HepG2 (cell line): ENCODE measurements at regions not wholly inside any gene's neighbourhood (a gene's known extent, or its start where the extent isn't known, plus 50 kb on each side); places are given as distances from the start of the nearest gene placed in this dataset.
A peak's percentile ranks its signal among the peaks of the same experiment; 100 is the strongest.

Source experiments
- ATF3 ChIP-seq: sonication (generic); formaldehyde crosslinking; IDR thresholded peaks from 2 replicates; pipeline ENCODE4 v1.4.0; 2020; ENCODE audit warnings: missing genetic modification reagents
- ATF7 ChIP-seq, 2 experiments: fragments of 450-650 bp in 1 of 2; sonication (generic) in 1 of 2; formaldehyde crosslinking in 1 of 2; IDR thresholded peaks; 2 replicates each; pipeline versions ENCODE4 v1.4.0 to v1.6.1; 2016 to 2020; ENCODE audit warnings: antibody characterized with exemption in 1 of 2, mild to moderate bottlenecking in 1 of 2, missing genetic modification reagents in 1 of 2
- CHCHD3 ChIP-seq: sonication (generic); formaldehyde crosslinking; IDR thresholded peaks from 2 replicates; pipeline ENCODE4 v1.8.0; 2022; ENCODE audit warnings: mild to moderate bottlenecking, missing genetic modification reagents, moderate library complexity
- GPN1 ChIP-seq: sonication (generic); formaldehyde crosslinking; IDR thresholded peaks from 2 replicates; pipeline ENCODE4 v1.5.1; 2020; ENCODE audit warnings: missing genetic modification reagents, borderline replicate concordance
- GZF1 ChIP-seq: sonication (generic); formaldehyde crosslinking; IDR thresholded peaks from 2 replicates; pipeline ENCODE4 v1.5.1; 2020; ENCODE audit warnings: mild to moderate bottlenecking, missing genetic modification reagents
- HOXA3 ChIP-seq: sonication (generic); formaldehyde crosslinking; IDR thresholded peaks from 2 replicates; pipeline ENCODE4 v1.5.0; 2020; ENCODE audit warnings: missing genetic modification reagents
- RXRB ChIP-seq: IDR thresholded peaks from 2 replicates; pipeline ENCODE4 v1.6.1; 2016; ENCODE audit warnings: borderline replicate concordance, missing genetic modification reagents, missing compliant biosample characterization
- STAT5B ChIP-seq: sonication (generic); formaldehyde crosslinking; IDR thresholded peaks from 2 replicates; pipeline ENCODE4 v1.4.0; 2020; ENCODE audit warnings: missing genetic modification reagents
- THYN1 ChIP-seq: sonication (generic); formaldehyde crosslinking; IDR thresholded peaks from 2 replicates; pipeline ENCODE4 v1.8.1; 2023; ENCODE audit warnings: low read depth, mild to moderate bottlenecking, moderate library complexity, missing genetic modification reagents, borderline replicate concordance
- ZFP90 ChIP-seq: sonication (generic); formaldehyde crosslinking; IDR thresholded peaks from 2 replicates; pipeline ENCODE4 v1.8.0; 2022; ENCODE audit warnings: missing genetic modification reagents, mild to moderate bottlenecking, inconsistent platforms, borderline replicate concordance
- ZNF737 ChIP-seq: sonication (generic); formaldehyde crosslinking; IDR thresholded peaks from 2 replicates; pipeline ENCODE4 v1.5.0; 2020; ENCODE audit warnings: missing genetic modification reagents, mild to moderate bottlenecking, borderline replicate concordance
- TF ChIP-seq, protein P1 (sequence below): conservative IDR thresholded peaks from 2 replicates; pipeline ENCODE4 v1.6.1; 2018; ENCODE audit warnings: missing genetic modification reagents
- TF ChIP-seq, protein P2 (sequence below): IDR thresholded peaks from 2 replicates; pipeline ENCODE4 v1.6.1; 2016
- TF ChIP-seq, protein P3 (sequence below): IDR thresholded peaks from 2 replicates; pipeline ENCODE4 v1.6.1; 2016; ENCODE audit warnings: mild to moderate bottlenecking
- TF ChIP-seq, protein P4 (sequence below): sonication (generic); formaldehyde crosslinking; IDR thresholded peaks from 2 replicates; pipeline ENCODE4 v1.4.0; 2020; ENCODE audit warnings: missing genetic modification reagents
- TF ChIP-seq, protein P5 (sequence below): sonication (generic); formaldehyde crosslinking; IDR thresholded peaks from 2 replicates; pipeline ENCODE4 v1.4.0; 2020; ENCODE audit warnings: missing genetic modification reagents

DNA sequence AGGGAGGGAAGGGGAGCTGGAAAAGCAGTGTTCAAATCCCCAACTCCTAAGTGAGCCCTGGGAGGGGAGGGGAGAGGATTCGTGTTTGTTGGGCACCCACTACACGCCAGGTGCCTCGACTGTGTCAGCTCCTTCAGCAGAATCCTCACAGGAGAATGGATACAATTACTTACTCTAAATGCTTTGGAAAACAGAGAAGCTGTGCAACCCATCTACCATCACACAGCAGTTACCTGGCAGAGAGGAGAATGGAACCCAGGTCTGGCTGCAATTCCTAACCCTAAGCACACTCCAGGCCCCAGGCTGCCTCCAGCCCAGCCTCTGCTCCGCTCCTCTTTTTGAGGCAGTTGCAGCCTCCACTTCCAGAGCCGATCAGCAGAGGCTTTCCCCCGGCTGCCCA is 86.4 kb upstream of the PTPN1 start (continued):
- TF ChIP-seq, protein P1, sequence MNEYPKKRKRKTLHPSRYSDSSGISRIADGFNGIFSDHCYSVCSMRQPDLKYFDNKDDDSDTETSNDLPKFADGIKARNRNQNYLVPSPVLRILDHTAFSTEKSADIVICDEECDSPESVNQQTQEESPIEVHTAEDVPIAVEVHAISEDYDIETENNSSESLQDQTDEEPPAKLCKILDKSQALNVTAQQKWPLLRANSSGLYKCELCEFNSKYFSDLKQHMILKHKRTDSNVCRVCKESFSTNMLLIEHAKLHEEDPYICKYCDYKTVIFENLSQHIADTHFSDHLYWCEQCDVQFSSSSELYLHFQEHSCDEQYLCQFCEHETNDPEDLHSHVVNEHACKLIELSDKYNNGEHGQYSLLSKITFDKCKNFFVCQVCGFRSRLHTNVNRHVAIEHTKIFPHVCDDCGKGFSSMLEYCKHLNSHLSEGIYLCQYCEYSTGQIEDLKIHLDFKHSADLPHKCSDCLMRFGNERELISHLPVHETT (CRISPR knock-in tag): no peak
- TF ChIP-seq GPN1 (CRISPR knock-in tag) (no peak), ATF7 (IDR thresholded peaks at IDR 0.05) (no peak), ATF7 (CRISPR knock-in tag; IDR thresholded peaks at IDR 0.05) (no peak), HOXA3 (CRISPR knock-in tag) (no peak), ZNF737 (CRISPR knock-in tag) (no peak), RXRB (CRISPR knock-in tag) (no peak), STAT5B (no peak), ATF3 (no peak), GZF1 (no peak), CHCHD3 (CRISPR knock-in tag) (no peak), THYN1 (CRISPR knock-in tag) (no peak), ZFP90 (CRISPR knock-in tag) (no peak)
- TF ChIP-seq, protein P2, sequence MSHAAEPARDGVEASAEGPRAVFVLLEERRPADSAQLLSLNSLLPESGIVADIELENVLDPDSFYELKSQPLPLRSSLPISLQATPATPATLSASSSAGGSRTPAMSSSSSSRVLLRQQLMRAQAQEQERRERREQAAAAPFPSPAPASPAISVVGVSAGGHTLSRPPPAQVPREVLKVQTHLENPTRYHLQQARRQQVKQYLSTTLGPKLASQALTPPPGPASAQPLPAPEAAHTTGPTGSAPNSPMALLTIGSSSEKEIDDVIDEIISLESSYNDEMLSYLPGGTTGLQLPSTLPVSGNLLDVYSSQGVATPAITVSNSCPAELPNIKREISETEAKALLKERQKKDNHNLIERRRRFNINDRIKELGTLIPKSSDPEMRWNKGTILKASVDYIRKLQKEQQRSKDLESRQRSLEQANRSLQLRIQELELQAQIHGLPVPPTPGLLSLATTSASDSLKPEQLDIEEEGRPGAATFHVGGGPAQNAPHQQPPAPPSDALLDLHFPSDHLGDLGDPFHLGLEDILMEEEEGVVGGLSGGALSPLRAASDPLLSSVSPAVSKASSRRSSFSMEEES (CRISPR knock-in tag): no peak
- TF ChIP-seq, protein P3, sequence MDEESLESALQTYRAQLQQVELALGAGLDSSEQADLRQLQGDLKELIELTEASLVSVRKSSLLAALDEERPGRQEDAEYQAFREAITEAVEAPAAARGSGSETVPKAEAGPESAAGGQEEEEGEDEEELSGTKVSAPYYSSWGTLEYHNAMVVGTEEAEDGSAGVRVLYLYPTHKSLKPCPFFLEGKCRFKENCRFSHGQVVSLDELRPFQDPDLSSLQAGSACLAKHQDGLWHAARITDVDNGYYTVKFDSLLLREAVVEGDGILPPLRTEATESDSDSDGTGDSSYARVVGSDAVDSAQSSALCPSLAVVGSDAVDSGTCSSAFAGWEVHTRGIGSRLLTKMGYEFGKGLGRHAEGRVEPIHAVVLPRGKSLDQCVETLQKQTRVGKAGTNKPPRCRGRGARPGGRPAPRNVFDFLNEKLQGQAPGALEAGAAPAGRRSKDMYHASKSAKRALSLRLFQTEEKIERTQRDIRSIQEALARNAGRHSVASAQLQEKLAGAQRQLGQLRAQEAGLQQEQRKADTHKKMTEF: no peak
- TF ChIP-seq, protein P4, sequence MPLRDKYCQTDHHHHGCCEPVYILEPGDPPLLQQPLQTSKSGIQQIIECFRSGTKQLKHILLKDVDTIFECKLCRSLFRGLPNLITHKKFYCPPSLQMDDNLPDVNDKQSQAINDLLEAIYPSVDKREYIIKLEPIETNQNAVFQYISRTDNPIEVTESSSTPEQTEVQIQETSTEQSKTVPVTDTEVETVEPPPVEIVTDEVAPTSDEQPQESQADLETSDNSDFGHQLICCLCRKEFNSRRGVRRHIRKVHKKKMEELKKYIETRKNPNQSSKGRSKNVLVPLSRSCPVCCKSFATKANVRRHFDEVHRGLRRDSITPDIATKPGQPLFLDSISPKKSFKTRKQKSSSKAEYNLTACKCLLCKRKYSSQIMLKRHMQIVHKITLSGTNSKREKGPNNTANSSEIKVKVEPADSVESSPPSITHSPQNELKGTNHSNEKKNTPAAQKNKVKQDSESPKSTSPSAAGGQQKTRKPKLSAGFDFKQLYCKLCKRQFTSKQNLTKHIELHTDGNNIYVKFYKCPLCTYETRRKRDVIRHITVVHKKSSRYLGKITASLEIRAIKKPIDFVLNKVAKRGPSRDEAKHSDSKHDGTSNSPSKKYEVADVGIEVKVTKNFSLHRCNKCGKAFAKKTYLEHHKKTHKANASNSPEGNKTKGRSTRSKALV (CRISPR knock-in tag): 0 out of 2 replicates have a peak, but pooled peaks have one; percentile 20
- TF ChIP-seq, protein P5, sequence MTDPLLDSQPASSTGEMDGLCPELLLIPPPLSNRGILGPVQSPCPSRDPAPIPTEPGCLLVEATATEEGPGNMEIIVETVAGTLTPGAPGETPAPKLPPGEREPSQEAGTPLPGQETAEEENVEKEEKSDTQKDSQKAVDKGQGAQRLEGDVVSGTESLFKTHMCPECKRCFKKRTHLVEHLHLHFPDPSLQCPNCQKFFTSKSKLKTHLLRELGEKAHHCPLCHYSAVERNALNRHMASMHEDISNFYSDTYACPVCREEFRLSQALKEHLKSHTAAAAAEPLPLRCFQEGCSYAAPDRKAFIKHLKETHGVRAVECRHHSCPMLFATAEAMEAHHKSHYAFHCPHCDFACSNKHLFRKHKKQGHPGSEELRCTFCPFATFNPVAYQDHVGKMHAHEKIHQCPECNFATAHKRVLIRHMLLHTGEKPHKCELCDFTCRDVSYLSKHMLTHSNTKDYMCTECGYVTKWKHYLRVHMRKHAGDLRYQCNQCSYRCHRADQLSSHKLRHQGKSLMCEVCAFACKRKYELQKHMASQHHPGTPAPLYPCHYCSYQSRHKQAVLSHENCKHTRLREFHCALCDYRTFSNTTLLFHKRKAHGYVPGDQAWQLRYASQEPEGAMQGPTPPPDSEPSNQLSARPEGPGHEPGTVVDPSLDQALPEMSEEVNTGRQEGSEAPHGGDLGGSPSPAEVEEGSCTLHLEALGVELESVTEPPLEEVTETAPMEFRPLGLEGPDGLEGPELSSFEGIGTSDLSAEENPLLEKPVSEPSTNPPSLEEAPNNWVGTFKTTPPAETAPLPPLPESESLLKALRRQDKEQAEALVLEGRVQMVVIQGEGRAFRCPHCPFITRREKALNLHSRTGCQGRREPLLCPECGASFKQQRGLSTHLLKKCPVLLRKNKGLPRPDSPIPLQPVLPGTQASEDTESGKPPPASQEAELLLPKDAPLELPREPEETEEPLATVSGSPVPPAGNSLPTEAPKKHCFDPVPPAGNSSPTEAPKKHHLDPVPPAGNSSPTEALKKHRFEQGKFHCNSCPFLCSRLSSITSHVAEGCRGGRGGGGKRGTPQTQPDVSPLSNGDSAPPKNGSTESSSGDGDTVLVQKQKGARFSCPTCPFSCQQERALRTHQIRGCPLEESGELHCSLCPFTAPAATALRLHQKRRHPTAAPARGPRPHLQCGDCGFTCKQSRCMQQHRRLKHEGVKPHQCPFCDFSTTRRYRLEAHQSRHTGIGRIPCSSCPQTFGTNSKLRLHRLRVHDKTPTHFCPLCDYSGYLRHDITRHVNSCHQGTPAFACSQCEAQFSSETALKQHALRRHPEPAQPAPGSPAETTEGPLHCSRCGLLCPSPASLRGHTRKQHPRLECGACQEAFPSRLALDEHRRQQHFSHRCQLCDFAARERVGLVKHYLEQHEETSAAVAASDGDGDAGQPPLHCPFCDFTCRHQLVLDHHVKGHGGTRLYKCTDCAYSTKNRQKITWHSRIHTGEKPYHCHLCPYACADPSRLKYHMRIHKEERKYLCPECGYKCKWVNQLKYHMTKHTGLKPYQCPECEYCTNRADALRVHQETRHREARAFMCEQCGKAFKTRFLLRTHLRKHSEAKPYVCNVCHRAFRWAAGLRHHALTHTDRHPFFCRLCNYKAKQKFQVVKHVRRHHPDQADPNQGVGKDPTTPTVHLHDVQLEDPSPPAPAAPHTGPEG (CRISPR knock-in tag): no peak
